A673 (cell line): ENCODE measurements at regions not wholly inside any gene's neighbourhood (a gene's known extent, or its start where the extent isn't known, plus 50 kb on each side); places are given as distances from the start of the nearest gene placed in this dataset.
A peak's percentile ranks its signal among the peaks of the same experiment; 100 is the strongest.

Experiments used
- BruUV-seq: library from RNA; stranded (reverse); fragments of 400-500 nt; replicated peaks from 2 replicates; lab custom pipeline; 2021; lab: Mats Ljungman, UMichigan
- CTCF ChIA-PET: fragments of 300-600 bp; sonication (Branson Sonifier 250); formaldehyde crosslinking; loops from one replicate; lab custom pipeline; 2022; ENCODE audit warnings: antibody characterized with exemption; lab: Charles Lee
- POLR2A ChIA-PET: fragments of 300-600 bp; sonication (Branson Sonifier 250); formaldehyde crosslinking; loops from one replicate; lab custom pipeline; 2022; ENCODE audit warnings: antibody characterized with exemption; ENCODE audit not compliant: low non-redundant PET; lab: Charles Lee
- DNase-seq: peaks from one replicate; pipeline ENCODE4 v3.0.0-alpha.2; 2015; ENCODE audit warnings: low spot score
- H3K27ac ChIP-seq: fragments of 200-600 bp; sonication (generic); 2 replicates; pipeline ENCODE4 v1.5.1; 2016; ENCODE audit warnings: mixed run types, low read depth, mild to moderate bottlenecking, mixed read lengths, antibody characterized with exemption, low read length; ENCODE audit not compliant: poor library complexity, severe bottlenecking
- H3K27me3 ChIP-seq: fragments of 200-600 bp; sonication (generic); replicated peaks from 2 replicates; pipeline ENCODE4 v1.6.1; 2017; ENCODE audit warnings: mixed run types, low read depth, mild to moderate bottlenecking, mixed read lengths, antibody characterized with exemption, low read length; ENCODE audit not compliant: insufficient read depth, poor library complexity
- H3K36me3 ChIP-seq: fragments of 200-600 bp; sonication (generic); 2 replicates; pipeline ENCODE4 v1.6.1; 2016; ENCODE audit warnings: mixed run types, mild to moderate bottlenecking, mixed read lengths, antibody characterized with exemption, low read length; ENCODE audit not compliant: insufficient read depth, poor library complexity, severe bottlenecking
- H3K4me1 ChIP-seq: fragments of 200-600 bp; sonication (generic); 2 replicates; pipeline ENCODE4 v1.6.1; 2017; ENCODE audit warnings: mixed run types, mild to moderate bottlenecking, mixed read lengths, antibody characterized with exemption, low read length; ENCODE audit not compliant: insufficient read depth, poor library complexity, severe bottlenecking
- H3K4me3 ChIP-seq: fragments of 200-600 bp; sonication (generic); 2 replicates; pipeline ENCODE4 v1.5.1; 2016; ENCODE audit warnings: low read depth, mixed run types, mild to moderate bottlenecking, mixed read lengths, low read length; ENCODE audit not compliant: poor library complexity, severe bottlenecking
- H3K9me3 ChIP-seq: fragments of 200-600 bp; sonication (generic); 2 replicates; pipeline ENCODE4 v1.6.1; 2016; ENCODE audit warnings: mixed run types, low read depth, mild to moderate bottlenecking, mixed read lengths, antibody characterized with exemption, low read length; ENCODE audit not compliant: poor library complexity, severe bottlenecking
- CTCF ChIP-seq: fragments of 300-800, 200-600 bp; sonication (generic); conservative IDR thresholded peaks from 2 replicates; pipeline ENCODE4 v1.5.1; 2017; ENCODE audit warnings: low read depth, mild to moderate bottlenecking, antibody characterized with exemption, low read length, moderate library complexity, mixed read lengths
- EZH2 ChIP-seq: fragments of 200-600 bp; sonication (generic); IDR thresholded peaks from 2 replicates; pipeline ENCODE4 v1.6.1; 2017; ENCODE audit warnings: borderline replicate concordance, low read depth, mild to moderate bottlenecking, mixed read lengths, antibody characterized with exemption, low read length; ENCODE audit not compliant: poor library complexity, severe bottlenecking
- intact Hi-C: fragments of 100-400 bp; cut with micrococcal nuclease; formaldehyde crosslinking; loops from one replicate; pipeline ENCODE4 v1.10.0; 2022; ENCODE audit not compliant: unreplicated experiment

GRCh38 chr9:86578722-86579121, 224.5 kb upstream of the TUT7 start:
- H3K27me3 ChIP-seq = no peaks in the 10 kb centered on the region
- no peak for DNase-seq
- POLR2A ChIA-PET = no interaction called here
- no peak overlapping the region for H3K27ac ChIP-seq
- no peaks in the 10 kb centered on the region for H3K9me3 ChIP-seq
- TF ChIP-seq EZH2 = no peak
- no peak for TF ChIP-seq CTCF
- no peak overlapping the region for H3K4me3 ChIP-seq
- BruUV-seq = no TSS peak
- CTCF ChIA-PET = no interaction called here
- no peaks in the 10 kb centered on the region for H3K36me3 ChIP-seq
- intact Hi-C loops = no loop called here
- H3K4me1 ChIP-seq = peaks cover 42% of the 10 kb centered on the region

- H3K27ac ChIP-seq = peak overlapping the region; percentile 19
- no peaks in the 10 kb centered on the region for H3K36me3 ChIP-seq
- ChIA-PET CTCF (no interaction called here), POLR2A (no interaction called here)
- intact Hi-C loops = no loop called here
- peaks cover 37% of the 10 kb centered on the region for H3K4me1 ChIP-seq
- no TSS peak for BruUV-seq
- DNase-seq = no peak
- H3K4me3 ChIP-seq = no peak overlapping the region
- no peaks in the 10 kb centered on the region for H3K27me3 ChIP-seq
- no peak for TF ChIP-seq CTCF
- TF ChIP-seq EZH2 = no peak
- no peaks in the 10 kb centered on the region for H3K9me3 ChIP-seq
Observed at GRCh38 chr9:86577420-86578333, 223.5 kb upstream of the TUT7 start.

- Histone ChIP-seq H3K36me3 (no peaks in the 10 kb centered on the region), H3K4me3 (no peak overlapping the region), H3K27me3 (no peaks in the 10 kb centered on the region), H3K9me3 (no peaks in the 10 kb centered on the region), H3K27ac (peak overlapping the region; percentile 53), H3K4me1 (peaks cover 28% of the 10 kb centered on the region)
- no peak for DNase-seq
- intact Hi-C loops = no loop called here
- ChIA-PET CTCF (no interaction called here), POLR2A (no interaction called here)
- BruUV-seq = no TSS peak
- TF ChIP-seq CTCF = no peak
Observed at GRCh38 chr9:86575825-86576525, 221.8 kb upstream of the TUT7 start.
